ENCODE measurements at regions not wholly inside any gene's neighbourhood (a gene's known extent, or its start where the extent isn't known, plus 50 kb on each side); places are given as distances from the start of the nearest gene placed in this dataset.

- no peak for DNase-seq
Observed at GRCh38 chr3:78004571-78004970, 964.7 kb downstream of the ROBO2 start.

- no peak for DNase-seq
Observed at GRCh38 chr3:78013653-78014052, 973.8 kb downstream of the ROBO2 start.

GRCh38 chr3:78015856-78016255 lies 976.0 kb downstream of the ROBO2 start:
- DNase-seq, result no peak

GRCh38 chr3:78021710-78022109 lies 981.8 kb downstream of the ROBO2 start:
- no peak for DNase-seq

GRCh38 chr3:78022232-78022631 lies 982.3 kb downstream of the ROBO2 start:
- DNase-seq, result no peak

- no peak for DNase-seq
Observed at GRCh38 chr3:78023257-78023656, 983.4 kb downstream of the ROBO2 start.

- no peak for DNase-seq
Observed at GRCh38 chr3:78025916-78026315, 986.0 kb downstream of the ROBO2 start.

- no peak for DNase-seq
Observed at GRCh38 chr3:78026318-78026828, 986.5 kb downstream of the ROBO2 start.

GRCh38 chr3:78029775-78030174 lies 989.9 kb downstream of the ROBO2 start:
- peak; percentile 9 for DNase-seq

GRCh38 chr3:78035131-78035641 lies 995.3 kb downstream of the ROBO2 start:
- DNase-seq, result no peak

- DNase-seq, result no peak
Observed at GRCh38 chr3:78041486-78041885, 1001.6 kb downstream of the ROBO2 start.

- no peak for DNase-seq
Observed at GRCh38 chr3:78046566-78046965, 1006.7 kb downstream of the ROBO2 start.

GRCh38 chr3:78048698-78049097 lies 1008.8 kb downstream of the ROBO2 start:
- no peak for DNase-seq

GRCh38 chr3:78049521-78049920 lies 1009.6 kb downstream of the ROBO2 start:
- no peak for DNase-seq

GRCh38 chr3:78050276-78051065 lies 1010.6 kb downstream of the ROBO2 start:
- DNase-seq, result no peak

GRCh38 chr3:78052746-78053145 lies 1012.8 kb downstream of the ROBO2 start:
- DNase-seq, result no peak

GRCh38 chr3:78066287-78066686 lies 1026.4 kb downstream of the ROBO2 start:
- DNase-seq, result no peak

GRCh38 chr3:78070188-78070587 lies 1030.3 kb downstream of the ROBO2 start:
- no peak for DNase-seq

- DNase-seq, result no peak
Observed at GRCh38 chr3:78076379-78076778, 1036.5 kb downstream of the ROBO2 start.

GRCh38 chr3:78077178-78077577 lies 1037.3 kb downstream of the ROBO2 start:
- DNase-seq, result no peak

- no peak for DNase-seq
Observed at GRCh38 chr3:78077842-78078241, 1037.9 kb downstream of the ROBO2 start.

- no peak for DNase-seq
Observed at GRCh38 chr3:78079514-78079913, 1039.6 kb downstream of the ROBO2 start.

- DNase-seq, result no peak
Observed at GRCh38 chr3:78086150-78086549, 1046.3 kb downstream of the ROBO2 start.

- no peak for DNase-seq
Observed at GRCh38 chr3:78087134-78087533, 1047.2 kb downstream of the ROBO2 start.

GRCh38 chr3:78088006-78088405 lies 1048.1 kb downstream of the ROBO2 start:
- no peak for DNase-seq

Measured in activated CD8-positive, alpha-beta memory T cell treated with anti-CD3 and anti-CD28 coated beads, Interleukin-2, amount 50 U/mL, for 4 hours (primary cell).